GM23248 (cell line): ENCODE measurements at regions not wholly inside any gene's neighbourhood (a gene's known extent, or its start where the extent isn't known, plus 50 kb on each side); places are given as distances from the start of the nearest gene placed in this dataset.

Experiments used
- EZH2 ChIP-seq: fragments of 200-600 bp; sonication (generic); IDR thresholded peaks from 2 replicates; pipeline ENCODE4 v1.6.1; 2018; ENCODE audit warnings: antibody characterized with exemption, mild to moderate bottlenecking; ENCODE audit not compliant: insufficient read depth, poor library complexity, severe bottlenecking
- EZH2phosphoT487 ChIP-seq: fragments of 200-600 bp; sonication (generic); IDR thresholded peaks from 2 replicates; pipeline ENCODE4 v1.6.1; 2018; ENCODE audit warnings: antibody characterized with exemption, moderate library complexity, mild to moderate bottlenecking, low read depth; ENCODE audit not compliant: insufficient read depth

DNA sequence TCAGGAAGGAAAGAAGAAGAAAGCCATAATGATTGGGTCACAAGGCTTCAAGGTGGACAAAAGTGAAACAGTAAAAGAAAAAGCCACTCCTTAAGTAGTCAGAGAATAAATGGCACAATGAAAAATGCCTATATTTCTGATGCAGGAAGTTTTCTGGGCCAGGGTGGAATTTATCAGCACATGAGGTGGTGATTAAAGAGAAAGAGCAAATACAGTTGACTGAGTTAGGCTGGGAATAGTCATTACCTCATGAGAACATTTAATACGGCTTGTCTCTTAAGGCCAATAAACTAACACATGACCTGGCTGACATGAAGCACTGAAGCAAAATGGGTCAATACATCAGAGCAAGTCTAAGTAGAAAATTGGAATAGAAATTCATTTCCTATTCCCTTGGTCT, 499.7 kb downstream of the TMTC2 start:
- TF ChIP-seq EZH2, result no peak
- TF ChIP-seq EZH2phosphoT487, result no peak
